ENCODE measurements at regions not wholly inside any gene's neighbourhood (a gene's known extent, or its start where the extent isn't known, plus 50 kb on each side); places are given as distances from the start of the nearest gene placed in this dataset.

DNA sequence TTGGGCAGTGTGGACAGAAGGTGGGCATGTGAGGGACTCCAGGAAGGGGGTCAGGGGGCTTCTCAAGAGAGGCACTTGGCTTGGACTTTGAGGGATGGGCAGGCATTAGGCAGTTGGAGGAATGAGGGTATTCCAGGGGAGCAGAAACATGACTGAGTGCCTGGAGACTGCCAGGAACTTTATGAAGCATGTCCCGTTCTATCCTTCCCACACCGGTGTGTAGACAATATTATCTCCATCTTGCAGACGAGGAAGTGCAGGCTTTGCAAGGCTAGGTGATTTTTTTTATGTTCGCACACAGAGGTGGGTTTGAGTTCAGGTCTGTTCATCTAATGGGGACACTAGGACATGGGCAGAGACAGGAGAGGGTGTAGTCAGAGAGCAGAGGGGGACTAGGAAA, 162.7 kb downstream of the RPS24 start:
- DNase-seq (ENCODE audit: low spot score in 2 of 2): no peak
- H3K36me3 ChIP-seq: no peaks in the 10 kb centered on the region
- no peak overlapping the region for H3K4me3 ChIP-seq
- peaks cover 3% of the 10 kb centered on the region for H3K27me3 ChIP-seq
- no peak overlapping the region for H3K27ac ChIP-seq
- no peaks in the 10 kb centered on the region for H3K4me1 ChIP-seq
- no peaks in the 10 kb centered on the region for H3K9me3 ChIP-seq
- 72% methylated on average over 4 of the region's 4 CpGs for WGBS
- TF ChIP-seq POLR2AphosphoS5 (IDR thresholded peaks at IDR 0.05): no peak
- TF ChIP-seq EP300 (IDR thresholded peaks at IDR 0.05): no peak
- TF ChIP-seq POLR2A (IDR thresholded peaks at IDR 0.05): no peak
- TF ChIP-seq, protein P1, sequence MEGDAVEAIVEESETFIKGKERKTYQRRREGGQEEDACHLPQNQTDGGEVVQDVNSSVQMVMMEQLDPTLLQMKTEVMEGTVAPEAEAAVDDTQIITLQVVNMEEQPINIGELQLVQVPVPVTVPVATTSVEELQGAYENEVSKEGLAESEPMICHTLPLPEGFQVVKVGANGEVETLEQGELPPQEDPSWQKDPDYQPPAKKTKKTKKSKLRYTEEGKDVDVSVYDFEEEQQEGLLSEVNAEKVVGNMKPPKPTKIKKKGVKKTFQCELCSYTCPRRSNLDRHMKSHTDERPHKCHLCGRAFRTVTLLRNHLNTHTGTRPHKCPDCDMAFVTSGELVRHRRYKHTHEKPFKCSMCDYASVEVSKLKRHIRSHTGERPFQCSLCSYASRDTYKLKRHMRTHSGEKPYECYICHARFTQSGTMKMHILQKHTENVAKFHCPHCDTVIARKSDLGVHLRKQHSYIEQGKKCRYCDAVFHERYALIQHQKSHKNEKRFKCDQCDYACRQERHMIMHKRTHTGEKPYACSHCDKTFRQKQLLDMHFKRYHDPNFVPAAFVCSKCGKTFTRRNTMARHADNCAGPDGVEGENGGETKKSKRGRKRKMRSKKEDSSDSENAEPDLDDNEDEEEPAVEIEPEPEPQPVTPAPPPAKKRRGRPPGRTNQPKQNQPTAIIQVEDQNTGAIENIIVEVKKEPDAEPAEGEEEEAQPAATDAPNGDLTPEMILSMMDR (IDR thresholded peaks at IDR 0.05): no peak

DNA sequence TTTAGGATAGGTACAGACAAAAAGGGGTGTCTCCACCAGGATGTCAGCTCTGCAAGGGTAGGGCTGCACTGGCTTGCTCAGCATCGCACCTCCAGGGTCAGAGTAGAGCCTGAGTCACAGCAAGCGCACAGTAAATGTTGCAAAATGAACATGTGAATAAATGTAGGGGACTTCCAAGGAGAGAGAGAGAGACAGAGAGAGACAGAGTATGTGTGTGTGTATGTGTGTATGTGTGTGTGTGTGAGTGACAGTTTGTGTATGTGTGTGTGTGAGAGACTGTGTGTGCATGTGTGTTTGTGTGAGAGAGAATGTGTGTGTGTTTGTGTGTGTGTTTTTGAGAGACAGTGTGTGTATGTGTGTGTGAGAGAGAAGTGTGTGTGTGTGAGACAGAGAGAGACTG, 163.3 kb downstream of the RPS24 start:
- no peak overlapping the region for H3K4me3 ChIP-seq
- 44% methylated on average over 2 of the region's 2 CpGs for WGBS
- no peaks in the 10 kb centered on the region for H3K9me3 ChIP-seq
- no peaks in the 10 kb centered on the region for H3K36me3 ChIP-seq
- TF ChIP-seq POLR2AphosphoS5 (IDR thresholded peaks at IDR 0.05) (no peak), POLR2A (IDR thresholded peaks at IDR 0.05) (no peak), EP300 (IDR thresholded peaks at IDR 0.05) (no peak)
- TF ChIP-seq, protein P1 (IDR thresholded peaks at IDR 0.05): no peak
- H3K27ac ChIP-seq: no peak overlapping the region
- DNase-seq (ENCODE audit: low spot score in 2 of 2): no peak
- H3K4me1 ChIP-seq: no peaks in the 10 kb centered on the region
- peaks cover 3% of the 10 kb centered on the region for H3K27me3 ChIP-seq

DNA sequence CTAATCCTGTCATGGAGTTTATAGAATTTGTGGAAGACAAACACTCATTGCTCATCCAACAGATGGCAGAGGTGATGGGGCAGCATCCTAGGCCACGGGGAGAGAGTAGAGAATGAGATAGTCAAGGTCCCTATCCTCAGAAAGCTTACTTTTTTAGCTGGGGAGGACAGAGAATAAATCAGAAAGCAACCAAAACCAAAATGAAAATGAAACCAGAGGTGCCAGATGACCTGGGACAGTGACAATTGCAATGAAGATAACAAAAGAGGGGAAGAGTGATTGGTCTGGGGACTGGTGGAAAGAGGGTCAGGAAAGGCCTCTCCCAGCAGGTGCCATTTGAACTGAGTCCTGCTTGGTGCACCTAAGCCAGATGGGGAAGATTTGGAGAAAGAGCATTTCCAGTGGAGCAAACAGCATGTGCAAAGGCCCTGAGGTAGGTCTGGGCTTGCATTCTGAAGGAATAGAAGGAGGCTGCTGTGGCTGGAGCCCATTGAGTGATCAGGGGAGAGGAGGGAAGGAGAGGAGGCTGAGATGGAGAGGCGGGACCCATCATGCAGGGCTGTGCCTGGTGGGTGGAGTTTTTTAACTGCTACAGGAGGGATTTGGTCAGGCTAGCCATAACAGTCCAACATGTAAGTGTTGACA, 164.1 kb downstream of the RPS24 start:
- Histone ChIP-seq H3K4me1 (no peaks in the 10 kb centered on the region), H3K27me3 (no peaks in the 10 kb centered on the region), H3K4me3 (no peak overlapping the region), H3K27ac (no peak overlapping the region), H3K36me3 (no peaks in the 10 kb centered on the region), H3K9me3 (no peaks in the 10 kb centered on the region)
- TF ChIP-seq, protein P1 (IDR thresholded peaks at IDR 0.05): no peak
- TF ChIP-seq POLR2A (IDR thresholded peaks at IDR 0.05) (no peak), POLR2AphosphoS5 (IDR thresholded peaks at IDR 0.05) (no peak), EP300 (IDR thresholded peaks at IDR 0.05) (no peak)
- 100% methylated on average over 2 of the region's 2 CpGs for WGBS
- no peak for DNase-seq (ENCODE audit: low spot score in 2 of 2)

DNA sequence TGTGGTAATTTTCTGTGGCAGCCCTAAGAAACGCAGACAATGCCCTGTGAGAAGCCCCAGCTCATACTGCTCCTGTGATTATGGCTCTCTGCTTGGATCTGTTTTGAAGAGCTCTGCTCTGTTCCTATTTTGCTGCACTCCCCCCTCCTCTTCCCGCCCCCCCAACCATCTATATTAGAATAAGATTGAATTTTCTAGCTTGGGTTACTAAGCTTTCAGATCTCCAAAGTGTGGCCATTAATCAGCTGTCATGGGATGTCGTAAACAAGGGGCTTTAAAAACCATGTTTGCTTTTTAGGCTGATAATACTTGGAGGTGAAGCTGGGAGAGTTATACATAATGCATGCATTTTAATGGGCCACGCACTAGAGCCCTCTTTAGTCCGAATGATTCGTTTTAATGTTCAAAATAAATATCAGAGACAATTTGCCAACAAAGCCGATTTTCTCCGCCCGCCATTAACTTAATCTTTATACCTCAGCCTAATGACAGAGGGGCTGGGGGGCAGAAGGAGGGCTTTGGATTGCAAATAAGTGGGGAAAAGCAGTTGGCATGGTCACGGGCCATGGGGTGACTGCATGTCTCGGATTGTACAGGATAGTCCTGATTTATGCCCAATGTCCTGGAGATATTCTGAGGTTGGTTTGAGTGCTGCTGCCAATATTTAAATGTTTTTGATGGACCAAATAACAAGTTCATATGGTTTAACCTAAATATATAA, 165.5 kb downstream of the RPS24 start:
- H3K4me1 ChIP-seq: no peaks in the 10 kb centered on the region
- no peaks in the 10 kb centered on the region for H3K9me3 ChIP-seq
- no peaks in the 10 kb centered on the region for H3K27me3 ChIP-seq
- no peak overlapping the region for H3K4me3 ChIP-seq
- no peak for DNase-seq (ENCODE audit: low spot score in 2 of 2)
- TF ChIP-seq EP300 (IDR thresholded peaks at IDR 0.05) (no peak), POLR2A (IDR thresholded peaks at IDR 0.05) (no peak), POLR2AphosphoS5 (IDR thresholded peaks at IDR 0.05) (no peak)
- TF ChIP-seq, protein P1 (IDR thresholded peaks at IDR 0.05): no peak
- WGBS: 88% methylated on average over 11 of the region's 11 CpGs
- no peak overlapping the region for H3K27ac ChIP-seq
- no peaks in the 10 kb centered on the region for H3K36me3 ChIP-seq

DNA sequence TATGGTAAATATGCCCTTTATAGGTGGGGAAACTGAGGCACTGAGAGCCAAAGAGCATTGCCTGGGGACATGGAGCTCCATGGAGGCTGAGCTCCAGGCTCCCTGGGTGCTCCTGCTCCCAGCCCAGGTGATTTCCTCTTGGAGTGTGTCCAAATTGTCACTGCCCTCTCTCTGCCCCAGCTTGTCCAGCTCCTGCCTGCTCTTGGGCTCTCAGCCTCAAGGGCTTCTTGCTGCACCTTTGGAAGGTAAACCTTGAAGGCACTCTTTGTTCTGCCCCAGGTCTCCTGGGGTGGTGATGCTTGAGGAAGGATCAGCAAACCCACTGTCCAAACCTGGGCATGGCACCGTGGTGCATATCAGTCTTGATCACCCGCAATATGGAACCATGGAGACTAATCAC, 166.1 kb downstream of the RPS24 start:
- WGBS: 87% methylated on average over 2 of the region's 2 CpGs
- Histone ChIP-seq H3K4me1 (no peaks in the 10 kb centered on the region), H3K9me3 (no peaks in the 10 kb centered on the region), H3K27ac (no peak overlapping the region), H3K27me3 (no peaks in the 10 kb centered on the region), H3K36me3 (no peaks in the 10 kb centered on the region), H3K4me3 (no peak overlapping the region)
- no peak for DNase-seq (ENCODE audit: low spot score in 2 of 2)
- TF ChIP-seq POLR2A (IDR thresholded peaks at IDR 0.05): no peak
- TF ChIP-seq POLR2AphosphoS5 (IDR thresholded peaks at IDR 0.05): no peak
- TF ChIP-seq EP300 (IDR thresholded peaks at IDR 0.05): no peak

Measured in suprapubic skin (tissue), 4 donors.